ENCODE measurements at regions not wholly inside any gene's neighbourhood (a gene's known extent, or its start where the extent isn't known, plus 50 kb on each side); places are given as distances from the start of the nearest gene placed in this dataset.
"Not testable (repeated sequence)": the region's sequence is repeated elsewhere in the genome, so short reads cannot be mapped to it uniquely, and the experiment has no call there.

DNA sequence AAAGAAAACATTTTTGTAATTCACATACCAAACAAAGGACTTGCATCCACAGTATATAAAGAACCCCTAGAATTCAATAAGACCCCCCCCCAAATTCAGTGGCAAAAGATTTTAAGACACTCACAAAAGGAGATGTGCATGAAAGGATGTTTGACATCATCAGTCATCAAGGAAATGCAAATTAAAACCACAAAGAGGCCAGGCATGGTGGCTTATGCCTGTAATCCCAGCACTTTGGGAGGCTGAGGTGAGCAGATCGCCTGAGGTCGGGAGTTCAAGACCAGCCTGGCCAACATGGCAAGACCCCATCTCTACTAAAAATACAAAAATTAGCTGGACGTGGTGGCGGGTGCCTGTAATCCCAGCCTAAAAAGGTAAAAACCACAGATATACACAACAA, 61.3 kb downstream of the AIPL1 start:
- H3K9me3 Mint-ChIP-seq (ENCODE audit: insufficient read depth); ATAC-seq; DNase-seq; H3K27ac Mint-ChIP-seq; H3K36me3 Mint-ChIP-seq (ENCODE audit: low read depth); H3K4me1 Mint-ChIP-seq (ENCODE audit: low read depth); H3K4me3 Mint-ChIP-seq; POLR2A ChIA-PET; CTCF ChIA-PET: not testable (repeated sequence)
- peaks cover 25% of the 10 kb centered on the region for H3K27me3 Mint-ChIP-seq (ENCODE audit: low read depth)

DNA sequence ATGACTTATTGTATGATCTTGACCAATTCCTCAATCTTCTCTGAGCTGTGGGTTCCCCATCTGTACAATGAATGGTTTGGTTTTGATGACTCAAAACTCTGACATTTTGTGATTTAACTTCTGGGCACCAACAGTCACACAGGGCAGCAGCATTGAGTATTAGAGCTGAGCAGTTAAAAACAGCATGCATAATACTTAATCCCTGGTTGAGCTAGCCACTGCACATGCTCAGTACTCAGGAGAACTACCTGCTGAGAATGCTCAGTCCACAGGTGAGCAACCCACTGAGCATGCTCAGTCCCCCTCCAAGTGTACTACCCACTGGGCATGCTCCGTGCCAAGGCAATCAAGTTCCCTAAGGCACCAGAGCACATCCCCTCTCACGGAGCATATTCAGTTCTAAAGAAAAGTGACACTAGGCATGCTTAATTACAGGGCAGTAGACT, 68.7 kb downstream of the AIPL1 start:
- peaks cover 37% of the 10 kb centered on the region for H3K27me3 Mint-ChIP-seq (ENCODE audit: low read depth)
- CTCF ChIA-PET, result no interaction called here

DNA sequence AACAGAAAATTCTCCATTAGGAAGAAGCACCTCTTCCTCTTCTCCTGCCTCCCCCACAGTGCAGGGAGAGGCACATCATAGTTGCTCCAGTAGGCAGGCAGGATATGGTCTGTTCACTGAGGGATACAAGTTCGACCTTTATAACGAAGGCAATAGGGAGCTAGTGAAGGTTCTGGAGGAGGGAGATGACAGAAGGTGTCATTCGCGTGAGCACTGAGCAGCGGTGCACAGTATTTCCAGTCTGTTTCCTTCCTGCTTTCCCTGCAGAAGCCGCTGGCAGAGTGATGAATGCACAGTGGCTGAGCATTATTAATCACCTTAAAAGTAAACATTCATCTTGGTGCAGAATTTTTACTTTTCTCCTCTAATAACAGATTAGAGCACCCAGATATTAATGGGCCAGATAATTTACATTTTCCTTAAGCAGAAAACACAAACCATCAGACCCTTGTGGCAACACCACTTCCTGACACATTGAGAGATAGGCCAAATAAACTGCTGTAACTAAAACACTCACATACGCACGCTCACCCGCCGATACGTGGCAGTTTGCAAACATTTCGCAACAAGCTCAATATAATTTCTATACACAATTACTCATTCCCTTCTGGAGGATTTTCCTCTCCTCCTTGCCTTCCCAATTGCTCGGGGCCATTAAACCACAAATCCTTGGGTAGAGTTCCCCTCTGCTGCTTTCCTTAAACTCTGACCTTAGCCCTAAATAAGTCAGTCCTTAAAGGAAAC, 69.5 kb downstream of the AIPL1 start:
- Mint-ChIP-seq H3K4me1 (ENCODE audit: low read depth) (peaks cover 10% of the 10 kb centered on the region), H3K4me3 (no peak overlapping the region), H3K27ac (no peak overlapping the region), H3K9me3 (ENCODE audit: insufficient read depth) (no peaks in the 10 kb centered on the region), H3K36me3 (ENCODE audit: low read depth) (no peaks in the 10 kb centered on the region), H3K27me3 (ENCODE audit: low read depth) (peaks cover 40% of the 10 kb centered on the region)
- POLR2A ChIA-PET, result no interaction called here
- CTCF ChIA-PET, result no interaction called here
- ATAC-seq (no peak), DNase-seq (no peak)

More for the DNA sequence above, 68.7 kb downstream of the AIPL1 start:
- Mint-ChIP-seq H3K9me3 (ENCODE audit: insufficient read depth) (no peaks in the 10 kb centered on the region), H3K4me3 (no peak overlapping the region), H3K36me3 (ENCODE audit: low read depth) (no peaks in the 10 kb centered on the region), H3K27ac (no peak overlapping the region), H3K4me1 (ENCODE audit: low read depth) (peaks cover 10% of the 10 kb centered on the region)
- DNase-seq, result no peak
- POLR2A ChIA-PET, result no interaction called here
- ATAC-seq, result no peak

DNA sequence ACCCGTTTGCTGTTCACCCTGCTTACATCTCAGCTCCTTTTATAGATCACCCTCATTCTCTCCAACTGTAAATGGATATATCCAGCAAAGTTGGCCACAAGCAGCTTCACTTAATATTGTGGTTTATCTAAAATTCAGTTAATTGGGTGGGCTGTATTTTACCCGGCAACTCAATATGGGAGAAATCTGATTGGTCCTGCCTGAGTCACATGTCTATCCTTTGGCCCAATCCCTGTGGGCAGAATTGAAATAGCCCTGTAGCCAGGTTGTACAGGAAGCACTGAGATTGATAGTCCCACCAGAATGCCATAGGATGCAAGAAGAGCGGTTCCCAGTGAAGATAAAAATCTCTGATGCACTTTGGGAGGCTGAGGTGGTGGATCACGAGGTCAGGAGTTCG, 73.2 kb downstream of the AIPL1 start:
- Mint-ChIP-seq H3K36me3 (ENCODE audit: low read depth) (no peaks in the 10 kb centered on the region), H3K4me1 (ENCODE audit: low read depth) (peaks cover 14% of the 10 kb centered on the region), H3K9me3 (ENCODE audit: insufficient read depth) (no peaks in the 10 kb centered on the region), H3K27me3 (ENCODE audit: low read depth) (peaks cover 33% of the 10 kb centered on the region), H3K4me3 (no peak overlapping the region), H3K27ac (no peak overlapping the region)
- POLR2A ChIA-PET, result no interaction called here
- no peak for DNase-seq
- no peak for ATAC-seq
- CTCF ChIA-PET, result no interaction called here

DNA sequence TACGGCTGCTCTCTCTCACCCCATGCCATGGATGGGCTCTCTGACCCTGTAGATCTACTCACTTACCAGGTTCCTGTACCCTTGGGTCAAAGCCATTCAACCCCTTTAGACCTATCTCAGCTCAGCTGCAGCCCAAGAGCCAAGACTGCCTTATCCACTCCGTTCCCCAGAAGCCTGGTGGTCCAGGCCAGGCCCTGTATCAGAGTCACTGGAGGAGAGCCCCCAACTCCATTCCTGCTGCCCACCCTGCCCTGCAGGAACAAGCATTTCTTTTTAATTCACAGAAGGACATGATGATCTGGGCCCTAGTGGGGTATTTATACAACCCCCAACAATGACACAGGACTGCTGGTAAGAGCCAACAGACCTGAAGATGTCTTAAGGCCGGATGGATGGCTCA, 76.8 kb downstream of the AIPL1 start:
- ChIA-PET POLR2A (no interaction called here), CTCF (no interaction called here)
- Mint-ChIP-seq H3K9me3 (ENCODE audit: insufficient read depth) (no peaks in the 10 kb centered on the region), H3K4me1 (ENCODE audit: low read depth) (peaks cover 3% of the 10 kb centered on the region), H3K27ac (no peak overlapping the region), H3K27me3 (ENCODE audit: low read depth) (peaks cover 20% of the 10 kb centered on the region), H3K4me3 (no peak overlapping the region), H3K36me3 (ENCODE audit: low read depth) (no peaks in the 10 kb centered on the region)
- DNase-seq (no peak), ATAC-seq (no peak)

DNA sequence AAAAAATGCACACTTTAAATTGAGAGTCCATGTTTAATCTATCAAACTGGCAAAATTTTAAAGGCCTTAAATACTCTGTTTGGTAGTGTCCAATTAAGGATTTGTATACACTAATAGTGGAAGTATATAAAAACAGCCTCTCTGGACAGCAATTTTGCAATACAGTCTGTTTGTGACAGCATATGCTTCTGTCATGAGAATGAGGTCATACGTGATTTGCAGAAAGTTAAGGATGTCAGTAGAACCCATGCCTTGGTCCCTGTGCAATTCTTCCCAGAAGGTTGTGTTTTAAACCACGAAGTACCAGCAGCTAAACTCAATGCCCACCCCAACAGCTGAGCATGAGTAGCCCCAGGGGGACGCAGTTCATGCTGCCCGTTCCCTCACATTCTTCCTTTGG, 78.4 kb downstream of the AIPL1 start:
- H3K36me3 Mint-ChIP-seq (ENCODE audit: low read depth), result no peaks in the 10 kb centered on the region
- no peak for ATAC-seq
- no peak overlapping the region for H3K27ac Mint-ChIP-seq
- peaks cover 3% of the 10 kb centered on the region for H3K4me1 Mint-ChIP-seq (ENCODE audit: low read depth)
- DNase-seq, result no peak
- ChIA-PET POLR2A (no interaction called here), CTCF (no interaction called here)
- H3K9me3 Mint-ChIP-seq (ENCODE audit: insufficient read depth), result no peaks in the 10 kb centered on the region
- H3K27me3 Mint-ChIP-seq (ENCODE audit: low read depth), result peaks cover 22% of the 10 kb centered on the region
- no peak overlapping the region for H3K4me3 Mint-ChIP-seq

DNA sequence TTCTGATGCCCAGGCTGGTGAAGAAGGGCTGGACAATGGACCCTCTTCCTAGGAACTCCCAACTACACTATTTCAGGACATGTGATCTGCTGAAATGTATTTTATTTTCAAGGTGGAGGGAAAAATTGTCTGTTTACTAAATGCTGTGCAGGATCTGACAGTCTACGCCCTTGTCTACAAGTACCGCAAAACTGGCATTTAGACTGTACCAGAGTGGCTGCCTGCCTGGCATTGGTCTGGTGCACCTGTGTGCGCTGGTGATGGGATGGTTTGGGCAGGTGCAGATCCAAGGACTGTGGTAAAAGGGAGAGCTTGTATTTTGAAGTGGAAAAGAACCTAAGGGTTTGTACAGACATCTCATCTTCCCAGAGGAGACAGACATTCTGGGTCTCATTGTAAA, 79.7 kb downstream of the AIPL1 start:
- Mint-ChIP-seq H3K36me3 (ENCODE audit: low read depth) (no peaks in the 10 kb centered on the region), H3K27ac (no peak overlapping the region), H3K27me3 (ENCODE audit: low read depth) (peaks cover 13% of the 10 kb centered on the region), H3K9me3 (ENCODE audit: insufficient read depth) (no peaks in the 10 kb centered on the region), H3K4me1 (ENCODE audit: low read depth) (peaks cover 3% of the 10 kb centered on the region), H3K4me3 (no peak overlapping the region)
- CTCF ChIA-PET, result no interaction called here
- no peak for DNase-seq
- POLR2A ChIA-PET, result no interaction called here
- no peak for ATAC-seq

DNA sequence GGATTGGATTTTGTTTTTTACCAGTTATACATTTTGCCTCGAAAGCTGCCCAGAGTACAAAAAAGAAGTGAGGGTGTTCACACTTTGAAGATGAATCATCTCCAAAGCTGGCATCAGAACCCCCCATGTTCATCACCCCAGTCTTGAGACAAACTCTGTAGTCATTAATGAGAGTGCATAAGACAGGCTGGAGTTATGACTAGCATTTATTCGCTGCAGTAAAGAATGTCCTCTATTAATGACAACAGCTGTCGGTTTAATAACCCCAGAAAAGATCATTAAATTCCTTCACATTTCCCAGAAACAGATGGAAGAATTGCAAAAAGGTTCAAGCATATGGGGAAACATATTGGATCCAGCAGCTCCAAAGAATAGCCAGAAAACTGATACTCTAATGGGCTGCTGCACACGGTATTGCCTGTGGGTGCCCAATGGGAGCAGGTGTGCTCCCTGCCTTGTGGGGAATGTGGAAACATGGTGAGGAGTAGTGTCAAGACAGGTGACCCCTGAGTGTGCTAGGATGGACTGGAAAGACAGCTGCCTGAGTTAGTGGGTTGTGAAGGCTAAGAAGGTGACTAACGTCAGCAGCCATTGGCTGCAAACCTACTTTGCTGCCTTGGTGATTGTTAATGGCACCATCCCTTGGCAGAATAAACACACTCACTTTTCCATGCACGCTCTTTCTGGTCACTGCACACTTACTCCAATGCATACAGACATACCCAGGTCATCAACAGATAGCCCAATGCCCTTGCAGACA, 81.9 kb downstream of the AIPL1 start:
- Mint-ChIP-seq H3K4me1 (ENCODE audit: low read depth) (no peaks in the 10 kb centered on the region), H3K9me3 (ENCODE audit: insufficient read depth) (no peaks in the 10 kb centered on the region), H3K36me3 (ENCODE audit: low read depth) (no peaks in the 10 kb centered on the region), H3K27ac (no peak overlapping the region), H3K4me3 (no peak overlapping the region), H3K27me3 (ENCODE audit: low read depth) (peaks cover 11% of the 10 kb centered on the region)
- POLR2A ChIA-PET, result no interaction called here
- DNase-seq, result no peak
- no peak for ATAC-seq
- CTCF ChIA-PET, result no interaction called here

DNA sequence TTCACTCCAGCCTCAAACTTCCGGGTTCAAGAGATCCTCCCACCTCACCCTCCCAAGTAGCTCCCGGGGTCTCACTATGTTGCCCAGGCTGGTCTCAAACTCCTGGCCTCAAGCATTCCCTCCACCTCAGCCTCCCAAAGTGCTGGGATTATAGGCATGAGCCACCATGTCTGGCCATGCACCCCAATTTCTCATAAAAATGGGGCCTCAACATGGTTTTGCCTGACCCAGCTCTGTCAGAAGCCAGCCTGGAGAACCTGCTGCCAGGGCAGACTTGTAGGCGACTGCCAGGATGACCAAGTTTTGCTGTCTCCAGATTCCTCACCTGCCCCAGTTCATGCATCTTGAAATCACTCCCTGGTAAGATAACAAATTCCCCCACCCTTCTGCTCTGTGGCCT, 82.9 kb downstream of the AIPL1 start:
- Mint-ChIP-seq H3K36me3 (ENCODE audit: low read depth) (no peaks in the 10 kb centered on the region), H3K4me1 (ENCODE audit: low read depth) (no peaks in the 10 kb centered on the region), H3K27me3 (ENCODE audit: low read depth) (peaks cover 14% of the 10 kb centered on the region), H3K27ac (no peak overlapping the region), H3K4me3 (no peak overlapping the region), H3K9me3 (ENCODE audit: insufficient read depth) (no peaks in the 10 kb centered on the region)
- DNase-seq, result no peak
- CTCF ChIA-PET, result no interaction called here
- POLR2A ChIA-PET, result no interaction called here
- no peak for ATAC-seq

DNA sequence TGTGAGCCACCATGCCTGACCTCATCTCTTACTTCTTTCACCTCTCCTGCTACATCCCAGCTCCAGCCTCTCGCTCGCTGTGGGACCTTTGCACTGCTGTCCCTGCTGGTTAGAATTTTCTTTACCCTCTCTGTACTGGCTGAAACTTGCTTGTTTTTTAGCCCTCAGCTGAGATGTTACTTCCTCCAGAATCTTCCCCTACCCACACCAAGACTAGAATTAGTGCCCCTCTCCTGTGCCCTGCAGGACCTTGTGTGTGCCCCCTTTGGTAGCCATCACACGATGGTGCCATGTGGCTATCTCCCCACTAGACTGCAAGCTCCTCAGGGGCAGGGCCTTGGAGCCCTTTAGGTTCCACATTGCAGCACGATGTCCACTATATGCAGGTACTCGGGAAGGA, 84.1 kb downstream of the AIPL1 start:
- Mint-ChIP-seq H3K4me3 (no peak overlapping the region), H3K27ac (no peak overlapping the region), H3K9me3 (ENCODE audit: insufficient read depth) (no peaks in the 10 kb centered on the region), H3K27me3 (ENCODE audit: low read depth) (peaks cover 10% of the 10 kb centered on the region), H3K4me1 (ENCODE audit: low read depth) (no peaks in the 10 kb centered on the region), H3K36me3 (ENCODE audit: low read depth) (no peaks in the 10 kb centered on the region)
- ChIA-PET CTCF (no interaction called here), POLR2A (no interaction called here)
- DNase-seq (no peak), ATAC-seq (no peak)

DNA sequence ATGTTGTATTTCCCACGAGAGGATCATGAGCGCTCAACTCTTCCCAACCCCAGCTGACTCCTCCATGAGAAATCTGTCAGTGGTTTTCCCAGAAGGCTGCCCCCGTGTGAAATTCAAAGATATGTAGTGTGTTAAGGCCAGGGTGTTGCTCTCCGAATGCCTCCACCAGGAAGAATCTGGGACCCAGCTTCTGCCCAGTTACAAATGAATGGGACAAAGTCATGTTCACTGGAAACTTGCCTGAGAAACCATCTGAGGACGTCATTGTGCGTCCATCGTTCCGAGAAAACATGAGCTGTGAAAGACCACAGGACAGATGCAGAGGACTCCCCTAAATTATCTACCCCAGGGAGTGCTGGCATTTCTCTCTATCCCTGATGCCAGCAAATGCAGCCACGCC, 86.0 kb downstream of the AIPL1 start:
- no peaks in the 10 kb centered on the region for H3K4me1 Mint-ChIP-seq (ENCODE audit: low read depth)
- H3K36me3 Mint-ChIP-seq (ENCODE audit: low read depth), result no peaks in the 10 kb centered on the region
- H3K27ac Mint-ChIP-seq, result no peak overlapping the region
- H3K27me3 Mint-ChIP-seq (ENCODE audit: low read depth), result peaks cover 8% of the 10 kb centered on the region
- H3K4me3 Mint-ChIP-seq, result no peak overlapping the region
- ChIA-PET POLR2A (no interaction called here), CTCF (no interaction called here)
- ATAC-seq (no peak), DNase-seq (no peak)
- H3K9me3 Mint-ChIP-seq (ENCODE audit: insufficient read depth), result no peaks in the 10 kb centered on the region

DNA sequence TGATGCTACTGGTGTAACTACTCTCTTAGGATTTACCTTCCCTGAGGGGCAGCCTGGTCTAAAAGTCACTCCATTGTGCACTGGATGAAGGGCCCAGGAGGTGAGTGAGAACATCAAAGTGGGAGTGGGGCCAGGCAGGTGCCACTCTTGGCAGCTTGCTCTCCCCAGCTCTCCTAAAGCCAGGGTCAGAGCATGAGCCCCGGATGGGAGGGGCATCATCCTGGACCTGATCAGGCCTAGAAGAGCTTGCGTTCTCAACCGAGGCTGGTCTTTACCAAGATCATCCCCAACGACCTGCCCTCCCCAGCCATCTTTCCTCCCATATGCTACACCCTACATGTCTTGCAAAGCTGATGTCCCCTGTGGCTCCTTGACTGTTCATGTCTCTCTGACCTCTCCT, 87.1 kb downstream of the AIPL1 start:
- Mint-ChIP-seq H3K27me3 (ENCODE audit: low read depth) (peaks cover 3% of the 10 kb centered on the region), H3K36me3 (ENCODE audit: low read depth) (no peaks in the 10 kb centered on the region), H3K9me3 (ENCODE audit: insufficient read depth) (no peaks in the 10 kb centered on the region), H3K27ac (no peak overlapping the region), H3K4me1 (ENCODE audit: low read depth) (no peaks in the 10 kb centered on the region), H3K4me3 (no peak overlapping the region)
- DNase-seq (no peak), ATAC-seq (no peak)
- POLR2A ChIA-PET, result interaction anchor here (0.7 kb wide), 1 partner anchor 16 kb away, joined by 3 read pairs; no protein-coding TSS in a partner anchor
- CTCF ChIA-PET, result no interaction called here

DNA sequence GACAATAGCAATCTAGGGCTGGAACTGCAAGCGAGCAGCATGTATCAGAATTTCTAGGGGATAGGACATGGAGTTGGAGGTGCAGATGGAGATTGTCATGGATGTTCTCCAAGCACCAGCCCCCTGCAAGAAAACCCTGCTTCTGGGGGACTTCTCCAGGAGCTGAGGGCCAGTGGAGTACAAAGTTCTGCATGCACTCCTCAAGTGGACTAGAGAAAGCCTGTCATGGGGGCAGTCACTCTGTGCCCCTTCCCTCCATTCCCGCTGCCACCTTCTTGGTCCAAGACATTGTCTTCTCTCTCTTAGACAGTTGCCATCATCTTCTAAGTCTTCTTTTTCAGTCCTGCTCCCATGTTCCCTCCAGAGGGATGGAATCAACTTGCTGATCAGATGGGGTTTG, 87.9 kb downstream of the AIPL1 start:
- no peak for ATAC-seq
- H3K27ac Mint-ChIP-seq, result no peak overlapping the region
- no peaks in the 10 kb centered on the region for H3K9me3 Mint-ChIP-seq (ENCODE audit: insufficient read depth)
- CTCF ChIA-PET, result no interaction called here
- no peaks in the 10 kb centered on the region for H3K4me1 Mint-ChIP-seq (ENCODE audit: low read depth)
- no peaks in the 10 kb centered on the region for H3K36me3 Mint-ChIP-seq (ENCODE audit: low read depth)
- no peak overlapping the region for H3K4me3 Mint-ChIP-seq
- no peak for DNase-seq
- POLR2A ChIA-PET, result no interaction called here
- H3K27me3 Mint-ChIP-seq (ENCODE audit: low read depth), result peaks cover 3% of the 10 kb centered on the region

All from activated CD8-positive, alpha-beta T cell treated with anti-CD3 and anti-CD28 coated beads, Interleukin-2, amount 10 ng/mL, durations not matched to agents 7 days and 5 days (primary cell).